ENCODE measurements at regions not wholly inside any gene's neighbourhood (a gene's known extent, or its start where the extent isn't known, plus 50 kb on each side); places are given as distances from the start of the nearest gene placed in this dataset.

- no peak overlapping the region for H3K4me3 ChIP-seq (ENCODE audit: low read length)
- DNase-seq (ENCODE audit: low read depth) = no peak
- H3K9ac ChIP-seq (ENCODE audit: low read length) = no peak overlapping the region
- peaks cover 13% of the 10 kb centered on the region for H3K4me1 ChIP-seq (ENCODE audit: control insufficient read depth, insufficient read depth, low read length)
- no peaks in the 10 kb centered on the region for H3K9me3 ChIP-seq (ENCODE audit: control insufficient read depth, low read length)
- no peaks in the 10 kb centered on the region for H3K27me3 ChIP-seq (replicated peaks; ENCODE audit: control insufficient read depth, insufficient read depth, low read length)
- H3K36me3 ChIP-seq (ENCODE audit: control insufficient read depth, insufficient read depth, low read length, severe bottlenecking) = no peaks in the 10 kb centered on the region
Observed at GRCh38 chr9:87800456-87800855, 74.5 kb downstream of the CTSL start.

GRCh38 chr9:87801013-87801412 is 75.1 kb downstream of the CTSL start:
- H3K9ac ChIP-seq (ENCODE audit: low read length) = no peak overlapping the region
- H3K9me3 ChIP-seq (ENCODE audit: control insufficient read depth, low read length) = no peaks in the 10 kb centered on the region
- peaks cover 8% of the 10 kb centered on the region for H3K4me1 ChIP-seq (ENCODE audit: control insufficient read depth, insufficient read depth, low read length)
- H3K27me3 ChIP-seq (replicated peaks; ENCODE audit: control insufficient read depth, insufficient read depth, low read length) = no peaks in the 10 kb centered on the region
- H3K4me3 ChIP-seq (ENCODE audit: low read length) = no peak overlapping the region
- DNase-seq (ENCODE audit: low read depth) = no peak
- no peaks in the 10 kb centered on the region for H3K36me3 ChIP-seq (ENCODE audit: control insufficient read depth, insufficient read depth, low read length, severe bottlenecking)

- no peaks in the 10 kb centered on the region for H3K4me1 ChIP-seq (ENCODE audit: control insufficient read depth, insufficient read depth, low read length)
Observed at GRCh38 chr9:87803166-87803565, 77.2 kb downstream of the CTSL start.

GRCh38 chr9:87803623-87804345 is 77.9 kb downstream of the CTSL start:
- H3K27me3 ChIP-seq (replicated peaks; ENCODE audit: control insufficient read depth, insufficient read depth, low read length) = no peaks in the 10 kb centered on the region
- no peak overlapping the region for H3K9ac ChIP-seq (ENCODE audit: low read length)
- H3K4me3 ChIP-seq (ENCODE audit: low read length) = no peak overlapping the region
- no peak for DNase-seq (ENCODE audit: low read depth)
- H3K4me1 ChIP-seq (ENCODE audit: control insufficient read depth, insufficient read depth, low read length) = no peaks in the 10 kb centered on the region
- H3K36me3 ChIP-seq (ENCODE audit: control insufficient read depth, insufficient read depth, low read length, severe bottlenecking) = no peaks in the 10 kb centered on the region
- no peaks in the 10 kb centered on the region for H3K9me3 ChIP-seq (ENCODE audit: control insufficient read depth, low read length)

More at GRCh38 chr9:87803166-87803565, 77.2 kb downstream of the CTSL start:
- H3K27me3 ChIP-seq (replicated peaks; ENCODE audit: control insufficient read depth, insufficient read depth, low read length) = no peaks in the 10 kb centered on the region
- no peaks in the 10 kb centered on the region for H3K36me3 ChIP-seq (ENCODE audit: control insufficient read depth, insufficient read depth, low read length, severe bottlenecking)
- H3K9me3 ChIP-seq (ENCODE audit: control insufficient read depth, low read length) = no peaks in the 10 kb centered on the region
- DNase-seq (ENCODE audit: low read depth) = no peak
- H3K9ac ChIP-seq (ENCODE audit: low read length) = no peak overlapping the region
- H3K4me3 ChIP-seq (ENCODE audit: low read length) = no peak overlapping the region

GRCh38 chr9:87805259-87805658 is 77.4 kb upstream of the SPATA31E1 start:
- H3K9ac ChIP-seq (ENCODE audit: low read length) = no peak overlapping the region
- DNase-seq (ENCODE audit: low read depth) = no peak
- H3K27me3 ChIP-seq (replicated peaks; ENCODE audit: control insufficient read depth, insufficient read depth, low read length) = no peaks in the 10 kb centered on the region
- H3K4me3 ChIP-seq (ENCODE audit: low read length) = no peak overlapping the region
- H3K36me3 ChIP-seq (ENCODE audit: control insufficient read depth, insufficient read depth, low read length, severe bottlenecking) = no peaks in the 10 kb centered on the region
- peaks cover 9% of the 10 kb centered on the region for H3K4me1 ChIP-seq (ENCODE audit: control insufficient read depth, insufficient read depth, low read length)
- peaks cover 3% of the 10 kb centered on the region for H3K9me3 ChIP-seq (ENCODE audit: control insufficient read depth, low read length)

GRCh38 chr9:87810008-87810407 is 72.7 kb upstream of the SPATA31E1 start:
- peak overlapping the region; percentile 13 for H3K4me3 ChIP-seq (ENCODE audit: low read length)
- no peaks in the 10 kb centered on the region for H3K27me3 ChIP-seq (replicated peaks; ENCODE audit: control insufficient read depth, insufficient read depth, low read length)
- no peak overlapping the region for H3K9ac ChIP-seq (ENCODE audit: low read length)
- no peak for DNase-seq (ENCODE audit: low read depth)
- H3K36me3 ChIP-seq (ENCODE audit: control insufficient read depth, insufficient read depth, low read length, severe bottlenecking) = no peaks in the 10 kb centered on the region
- H3K4me1 ChIP-seq (ENCODE audit: control insufficient read depth, insufficient read depth, low read length) = peaks cover 37% of the 10 kb centered on the region
- H3K9me3 ChIP-seq (ENCODE audit: control insufficient read depth, low read length) = peaks cover 3% of the 10 kb centered on the region

GRCh38 chr9:87810679-87811178 is 71.9 kb upstream of the SPATA31E1 start:
- Histone ChIP-seq H3K4me1 (ENCODE audit: control insufficient read depth, insufficient read depth, low read length) (peaks cover 37% of the 10 kb centered on the region), H3K27me3 (replicated peaks; ENCODE audit: control insufficient read depth, insufficient read depth, low read length) (no peaks in the 10 kb centered on the region), H3K36me3 (ENCODE audit: control insufficient read depth, insufficient read depth, low read length, severe bottlenecking) (no peaks in the 10 kb centered on the region), H3K9ac (ENCODE audit: low read length) (no peak overlapping the region), H3K9me3 (ENCODE audit: control insufficient read depth, low read length) (peaks cover 3% of the 10 kb centered on the region), H3K4me3 (ENCODE audit: low read length) (no peak overlapping the region)
- DNase-seq (ENCODE audit: low read depth) = no peak

GRCh38 chr9:87812375-87813118 is 70.1 kb upstream of the SPATA31E1 start:
- Histone ChIP-seq H3K27me3 (replicated peaks; ENCODE audit: control insufficient read depth, insufficient read depth, low read length) (no peaks in the 10 kb centered on the region), H3K4me1 (ENCODE audit: control insufficient read depth, insufficient read depth, low read length) (peaks cover 37% of the 10 kb centered on the region), H3K9ac (ENCODE audit: low read length) (peak overlapping the region; percentile 13), H3K4me3 (ENCODE audit: low read length) (peak overlapping the region; percentile 13), H3K36me3 (ENCODE audit: control insufficient read depth, insufficient read depth, low read length, severe bottlenecking) (no peaks in the 10 kb centered on the region), H3K9me3 (ENCODE audit: control insufficient read depth, low read length) (peaks cover 3% of the 10 kb centered on the region)
- DNase-seq (ENCODE audit: low read depth) = peak; percentile 73

- Histone ChIP-seq H3K9me3 (ENCODE audit: control insufficient read depth, low read length) (peaks cover 3% of the 10 kb centered on the region), H3K4me3 (ENCODE audit: low read length) (no peak overlapping the region), H3K4me1 (ENCODE audit: control insufficient read depth, insufficient read depth, low read length) (peaks cover 37% of the 10 kb centered on the region), H3K27me3 (replicated peaks; ENCODE audit: control insufficient read depth, insufficient read depth, low read length) (no peaks in the 10 kb centered on the region), H3K9ac (ENCODE audit: low read length) (peak overlapping the region; percentile 13), H3K36me3 (ENCODE audit: control insufficient read depth, insufficient read depth, low read length, severe bottlenecking) (no peaks in the 10 kb centered on the region)
- no peak for DNase-seq (ENCODE audit: low read depth)
Observed at GRCh38 chr9:87813119-87813463, 69.6 kb upstream of the SPATA31E1 start.

- Histone ChIP-seq H3K9ac (ENCODE audit: low read length) (no peak overlapping the region), H3K4me1 (ENCODE audit: control insufficient read depth, insufficient read depth, low read length) (peaks cover 20% of the 10 kb centered on the region), H3K27me3 (replicated peaks; ENCODE audit: control insufficient read depth, insufficient read depth, low read length) (no peaks in the 10 kb centered on the region), H3K4me3 (ENCODE audit: low read length) (no peak overlapping the region), H3K36me3 (ENCODE audit: control insufficient read depth, insufficient read depth, low read length, severe bottlenecking) (no peaks in the 10 kb centered on the region), H3K9me3 (ENCODE audit: control insufficient read depth, low read length) (no peaks in the 10 kb centered on the region)
- peak; percentile 7 for DNase-seq (ENCODE audit: low read depth)
Observed at GRCh38 chr9:87816036-87816435, 66.6 kb upstream of the SPATA31E1 start.

- peak; percentile 47 for DNase-seq (ENCODE audit: low read depth)
- Histone ChIP-seq H3K4me3 (ENCODE audit: low read length) (no peak overlapping the region), H3K4me1 (ENCODE audit: control insufficient read depth, insufficient read depth, low read length) (no peaks in the 10 kb centered on the region), H3K9me3 (ENCODE audit: control insufficient read depth, low read length) (no peaks in the 10 kb centered on the region), H3K36me3 (ENCODE audit: control insufficient read depth, insufficient read depth, low read length, severe bottlenecking) (no peaks in the 10 kb centered on the region), H3K27me3 (replicated peaks; ENCODE audit: control insufficient read depth, insufficient read depth, low read length) (no peaks in the 10 kb centered on the region), H3K9ac (ENCODE audit: low read length) (no peak overlapping the region)
Observed at GRCh38 chr9:87818308-87818707, 64.4 kb upstream of the SPATA31E1 start.
